BJ (cell line): ENCODE measurements at regions not wholly inside any gene's neighbourhood (a gene's known extent, or its start where the extent isn't known, plus 50 kb on each side); places are given as distances from the start of the nearest gene placed in this dataset.

Experiments
- CTCF ChIA-PET: fragments of 350-600 bp; formaldehyde crosslinking; extraction: SDS; loops from one replicate; lab custom pipeline; 2021; ENCODE audit warnings: antibody characterized with exemption, inconsistent platforms; lab: Yijun Ruan, JAX
- POLR2A ChIA-PET: fragments of 300-600 bp; sonication (Branson Sonifier 250); formaldehyde crosslinking; extraction: SDS; loops from one replicate; lab custom pipeline; 2021; ENCODE audit warnings: antibody characterized with exemption; lab: Charles Lee
- DNase-seq: peaks from one replicate; pipeline ENCODE4 v3.0.0-alpha.2; 2011; ENCODE audit warnings: low read depth
- H3K27me3 ChIP-seq: 2 replicates; pipeline ENCODE4 v1.6.0; 2011; ENCODE audit warnings: low read length; ENCODE audit not compliant: control insufficient read depth, insufficient read depth
- H3K36me3 ChIP-seq: 2 replicates; pipeline ENCODE4 v1.5.1; 2011; ENCODE audit warnings: low read length; ENCODE audit not compliant: control insufficient read depth, insufficient read depth
- H3K4me3 ChIP-seq: 2 replicates; pipeline ENCODE4 v1.5.1; 2011; ENCODE audit warnings: low read depth, mild to moderate bottlenecking, control low read depth, low read length
- TF ChIP-seq, protein P1 (sequence below): IDR thresholded peaks from 2 replicates; pipeline ENCODE4 v1.5.1; 2011; ENCODE audit warnings: low read depth, mild to moderate bottlenecking, control low read depth, inconsistent platforms, low read length, moderate library complexity; ENCODE audit not compliant: insufficient read depth

DNA sequence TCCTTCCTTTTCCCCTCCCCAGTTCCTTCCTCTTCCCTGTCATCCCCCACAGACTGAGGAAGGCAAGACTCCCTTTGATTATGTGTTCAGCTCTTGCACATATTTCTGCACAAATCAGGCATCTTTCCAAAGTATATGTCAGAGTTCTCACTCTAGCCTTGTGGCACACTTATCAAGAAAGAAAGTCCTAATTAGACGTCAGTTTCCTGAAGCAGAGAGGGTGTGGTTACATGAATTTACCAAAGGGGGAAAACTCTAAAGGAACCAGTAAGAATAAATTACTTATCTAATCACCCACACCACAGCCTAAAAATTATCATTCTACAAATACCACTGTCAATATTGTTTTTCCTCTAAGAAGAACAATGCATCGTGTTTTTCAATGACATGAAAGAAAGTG lies 120.7 kb upstream of the GRIP1 start:
- CTCF ChIA-PET = no interaction called here
- Histone ChIP-seq H3K4me3 (no peak overlapping the region), H3K27me3 (no peaks in the 10 kb centered on the region), H3K36me3 (no peaks in the 10 kb centered on the region)
- POLR2A ChIA-PET = no interaction called here
- DNase-seq = no peak
- TF ChIP-seq, protein P1, sequence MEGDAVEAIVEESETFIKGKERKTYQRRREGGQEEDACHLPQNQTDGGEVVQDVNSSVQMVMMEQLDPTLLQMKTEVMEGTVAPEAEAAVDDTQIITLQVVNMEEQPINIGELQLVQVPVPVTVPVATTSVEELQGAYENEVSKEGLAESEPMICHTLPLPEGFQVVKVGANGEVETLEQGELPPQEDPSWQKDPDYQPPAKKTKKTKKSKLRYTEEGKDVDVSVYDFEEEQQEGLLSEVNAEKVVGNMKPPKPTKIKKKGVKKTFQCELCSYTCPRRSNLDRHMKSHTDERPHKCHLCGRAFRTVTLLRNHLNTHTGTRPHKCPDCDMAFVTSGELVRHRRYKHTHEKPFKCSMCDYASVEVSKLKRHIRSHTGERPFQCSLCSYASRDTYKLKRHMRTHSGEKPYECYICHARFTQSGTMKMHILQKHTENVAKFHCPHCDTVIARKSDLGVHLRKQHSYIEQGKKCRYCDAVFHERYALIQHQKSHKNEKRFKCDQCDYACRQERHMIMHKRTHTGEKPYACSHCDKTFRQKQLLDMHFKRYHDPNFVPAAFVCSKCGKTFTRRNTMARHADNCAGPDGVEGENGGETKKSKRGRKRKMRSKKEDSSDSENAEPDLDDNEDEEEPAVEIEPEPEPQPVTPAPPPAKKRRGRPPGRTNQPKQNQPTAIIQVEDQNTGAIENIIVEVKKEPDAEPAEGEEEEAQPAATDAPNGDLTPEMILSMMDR = no peak

DNA sequence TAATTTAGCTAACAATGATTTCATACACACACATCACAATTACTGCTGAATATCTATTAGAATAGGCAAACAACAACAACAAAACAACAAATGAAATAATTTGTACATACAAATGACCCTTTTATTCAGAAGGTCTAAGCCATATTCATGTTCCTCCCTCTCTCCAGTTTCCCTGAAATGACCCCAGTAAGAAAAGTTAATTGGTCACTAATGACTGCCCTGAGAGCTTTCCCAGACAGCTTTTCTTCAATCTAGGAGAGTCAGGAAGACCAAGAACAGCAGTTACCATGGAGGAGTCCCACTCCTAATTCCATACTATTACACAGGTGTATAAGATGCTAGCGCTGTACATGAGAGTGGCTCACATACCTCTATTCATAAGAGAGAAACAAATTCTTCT lies 121.2 kb upstream of the GRIP1 start:
- POLR2A ChIA-PET = no interaction called here
- no peak for DNase-seq
- Histone ChIP-seq H3K27me3 (no peaks in the 10 kb centered on the region), H3K36me3 (no peaks in the 10 kb centered on the region), H3K4me3 (no peak overlapping the region)
- CTCF ChIA-PET = no interaction called here
- TF ChIP-seq, protein P1 = no peak

DNA sequence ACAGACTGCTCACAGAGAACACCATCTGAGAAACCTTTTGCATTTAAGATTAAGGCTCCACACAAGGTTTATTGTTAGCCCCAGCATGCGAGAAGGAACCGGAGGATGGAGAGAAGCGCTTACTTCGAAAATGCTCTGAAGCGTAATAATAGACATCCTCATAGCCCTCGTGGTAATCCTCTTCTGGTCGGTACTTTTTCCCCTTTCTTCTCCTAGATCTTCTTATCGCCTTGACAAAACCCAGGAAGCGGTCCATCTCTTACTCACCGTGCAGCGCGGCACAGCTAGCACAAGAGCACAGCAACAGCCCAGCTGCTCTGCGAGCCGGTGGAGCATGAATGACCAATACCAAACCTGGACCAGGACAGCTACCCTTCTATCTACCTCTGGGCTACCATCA lies 125.1 kb upstream of the GRIP1 start:
- DNase-seq = no peak
- H3K27me3 ChIP-seq = no peaks in the 10 kb centered on the region
- no peak overlapping the region for H3K4me3 ChIP-seq
- POLR2A ChIA-PET = no interaction called here
- CTCF ChIA-PET = no interaction called here
- TF ChIP-seq, protein P1 = no peak
- H3K36me3 ChIP-seq = no peaks in the 10 kb centered on the region

DNA sequence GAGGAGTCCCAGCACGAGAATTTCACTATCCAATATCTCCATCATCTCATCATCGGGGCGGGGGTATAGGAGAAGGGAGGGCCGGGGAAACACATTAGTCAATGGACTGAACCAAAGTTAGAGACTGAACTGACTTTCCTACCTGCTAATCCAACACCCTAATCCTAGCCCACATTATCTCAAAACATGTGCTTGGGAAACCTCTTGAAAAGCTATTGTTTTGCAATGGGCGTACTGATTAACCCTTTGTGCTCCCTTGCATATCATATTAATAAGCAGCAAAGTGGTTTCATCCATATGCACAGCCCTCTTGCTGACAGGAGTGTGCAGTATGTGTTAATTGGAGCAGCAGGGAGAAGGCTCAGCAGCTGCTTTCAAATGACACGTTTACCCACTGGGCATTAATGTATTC lies 125.7 kb upstream of the GRIP1 start:
- no peak overlapping the region for H3K4me3 ChIP-seq
- no peaks in the 10 kb centered on the region for H3K36me3 ChIP-seq
- no peak for DNase-seq
- TF ChIP-seq, protein P1 = no peak
- no peaks in the 10 kb centered on the region for H3K27me3 ChIP-seq
- POLR2A ChIA-PET = no interaction called here
- CTCF ChIA-PET = no interaction called here

DNA sequence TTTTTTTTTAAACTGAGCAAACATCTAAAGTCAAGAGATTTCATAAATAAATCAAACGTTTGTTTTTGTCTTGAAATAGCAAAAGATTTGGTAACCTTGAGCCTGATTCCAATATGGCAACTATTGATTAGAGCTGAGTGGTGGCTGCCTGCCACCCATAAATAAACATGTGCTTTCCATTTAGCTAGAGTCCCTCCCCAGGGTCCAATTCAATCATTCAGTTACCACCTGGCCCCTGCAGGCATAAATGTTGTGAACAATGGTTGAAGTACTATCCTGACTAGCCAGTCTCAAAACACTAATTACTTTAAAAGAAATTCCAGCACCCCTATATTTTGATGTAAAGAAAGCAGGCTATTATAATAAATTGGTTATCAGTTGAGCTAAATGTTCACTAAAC lies 129.7 kb upstream of the GRIP1 start:
- no peak for DNase-seq
- Histone ChIP-seq H3K27me3 (no peaks in the 10 kb centered on the region), H3K4me3 (no peak overlapping the region), H3K36me3 (no peaks in the 10 kb centered on the region)
- ChIA-PET POLR2A (no interaction called here), CTCF (no interaction called here)
- TF ChIP-seq, protein P1 = no peak
